NCI-H1105 (cell line): ENCODE measurements at regions not wholly inside any gene's neighbourhood (a gene's known extent, or its start where the extent isn't known, plus 50 kb on each side); places are given as distances from the start of the nearest gene placed in this dataset.
"Not testable (repeated sequence)": the region's sequence is repeated elsewhere in the genome, so short reads cannot be mapped to it uniquely, and the experiment has no call there.

Experiments
- DNase-seq: peaks from one replicate; lab custom pipeline; 2025; lab: John Stamatoyannopoulos, UW

GRCh38 chr5:176060472-176061268 lies 92.6 kb upstream of the THOC3 start:
- DNase-seq = not testable (repeated sequence)

- not testable (repeated sequence) for DNase-seq
These were observed 93.1 kb upstream of the THOC3 start for GRCh38 chr5:176061269-176061622.

GRCh38 chr5:176061660-176062059 lies 93.5 kb upstream of the THOC3 start:
- not testable (repeated sequence) for DNase-seq

GRCh38 chr5:176066262-176066945 lies 98.3 kb upstream of the THOC3 start:
- not testable (repeated sequence) for DNase-seq

GRCh38 chr5:176067162-176067561 lies 99.0 kb upstream of the THOC3 start:
- not testable (repeated sequence) for DNase-seq

- not testable (repeated sequence) for DNase-seq
These were observed 99.8 kb upstream of the THOC3 start for GRCh38 chr5:176067948-176068347.

GRCh38 chr5:176073996-176074571 lies 106.0 kb upstream of the THOC3 start:
- DNase-seq = not testable (repeated sequence)

GRCh38 chr5:176083717-176084116 lies 115.6 kb upstream of the THOC3 start:
- not testable (repeated sequence) for DNase-seq

- not testable (repeated sequence) for DNase-seq
These were observed 135.0 kb upstream of the THOC3 start for GRCh38 chr5:176103083-176103482.

GRCh38 chr5:176112888-176113287 lies 125.3 kb upstream of the SIMC1 start:
- not testable (repeated sequence) for DNase-seq

- not testable (repeated sequence) for DNase-seq
These were observed 124.4 kb upstream of the SIMC1 start for GRCh38 chr5:176113673-176114335.

GRCh38 chr5:176114825-176115224 lies 123.4 kb upstream of the SIMC1 start:
- DNase-seq = not testable (repeated sequence)

GRCh38 chr5:176117699-176118238 lies 120.5 kb upstream of the SIMC1 start:
- DNase-seq = not testable (repeated sequence)

GRCh38 chr5:176122361-176122760 lies 115.9 kb upstream of the SIMC1 start:
- DNase-seq = not testable (repeated sequence)

GRCh38 chr5:176124120-176124519 lies 114.1 kb upstream of the SIMC1 start:
- not testable (repeated sequence) for DNase-seq

GRCh38 chr5:176131771-176132170 lies 106.5 kb upstream of the SIMC1 start:
- no peak for DNase-seq

- DNase-seq = no peak
These were observed 105.5 kb upstream of the SIMC1 start for GRCh38 chr5:176132471-176133288.

GRCh38 chr5:176133289-176133870 lies 104.8 kb upstream of the SIMC1 start:
- no peak for DNase-seq

GRCh38 chr5:176133877-176134276 lies 104.3 kb upstream of the SIMC1 start:
- DNase-seq = no peak

- no peak for DNase-seq
These were observed 103.5 kb upstream of the SIMC1 start for GRCh38 chr5:176134529-176135223.
